HUES48 (cell line): ENCODE measurements at regions not wholly inside any gene's neighbourhood (a gene's known extent, or its start where the extent isn't known, plus 50 kb on each side); places are given as distances from the start of the nearest gene placed in this dataset.

ENCODE experiments used
- H3K27ac ChIP-seq: one replicate; pipeline ENCODE4 v1.7.0; 2013; ENCODE audit warnings: low read depth, low read length, inconsistent platforms
- H3K27me3 ChIP-seq: 2 replicates; pipeline ENCODE4 v1.6.1; 2013; ENCODE audit warnings: mild to moderate bottlenecking, low read length; ENCODE audit not compliant: control insufficient read depth, insufficient read depth
- H3K36me3 ChIP-seq: 2 replicates; pipeline ENCODE4 v1.6.1; 2013; ENCODE audit warnings: low read length; ENCODE audit not compliant: control insufficient read depth, insufficient read depth
- H3K4me1 ChIP-seq: 2 replicates; pipeline ENCODE4 v1.6.1; 2013; ENCODE audit warnings: mild to moderate bottlenecking, low read length; ENCODE audit not compliant: control insufficient read depth, insufficient read depth
- H3K4me3 ChIP-seq: 2 replicates; pipeline ENCODE4 v1.5.1; 2013; ENCODE audit warnings: mild to moderate bottlenecking, low read depth, low read length
- H3K9ac ChIP-seq: 2 replicates; pipeline ENCODE4 v1.6.1; 2013; ENCODE audit warnings: mild to moderate bottlenecking, low read depth, low read length, moderate library complexity
- H3K9me3 ChIP-seq: 2 replicates; pipeline ENCODE4 v1.6.1; 2013; ENCODE audit warnings: low read length; ENCODE audit not compliant: control insufficient read depth, insufficient read depth

- H3K9me3 ChIP-seq: no peaks in the 10 kb centered on the region
- no peaks in the 10 kb centered on the region for H3K36me3 ChIP-seq
- H3K27me3 ChIP-seq: no peaks in the 10 kb centered on the region
- no peak overlapping the region for H3K4me3 ChIP-seq
- H3K9ac ChIP-seq: no peak overlapping the region
- H3K4me1 ChIP-seq: no peaks in the 10 kb centered on the region
- H3K27ac ChIP-seq: no peak overlapping the region
Measured at GRCh38 chr5:56522169-56522568, 289.0 kb upstream of the ANKRD55 start.

DNA sequence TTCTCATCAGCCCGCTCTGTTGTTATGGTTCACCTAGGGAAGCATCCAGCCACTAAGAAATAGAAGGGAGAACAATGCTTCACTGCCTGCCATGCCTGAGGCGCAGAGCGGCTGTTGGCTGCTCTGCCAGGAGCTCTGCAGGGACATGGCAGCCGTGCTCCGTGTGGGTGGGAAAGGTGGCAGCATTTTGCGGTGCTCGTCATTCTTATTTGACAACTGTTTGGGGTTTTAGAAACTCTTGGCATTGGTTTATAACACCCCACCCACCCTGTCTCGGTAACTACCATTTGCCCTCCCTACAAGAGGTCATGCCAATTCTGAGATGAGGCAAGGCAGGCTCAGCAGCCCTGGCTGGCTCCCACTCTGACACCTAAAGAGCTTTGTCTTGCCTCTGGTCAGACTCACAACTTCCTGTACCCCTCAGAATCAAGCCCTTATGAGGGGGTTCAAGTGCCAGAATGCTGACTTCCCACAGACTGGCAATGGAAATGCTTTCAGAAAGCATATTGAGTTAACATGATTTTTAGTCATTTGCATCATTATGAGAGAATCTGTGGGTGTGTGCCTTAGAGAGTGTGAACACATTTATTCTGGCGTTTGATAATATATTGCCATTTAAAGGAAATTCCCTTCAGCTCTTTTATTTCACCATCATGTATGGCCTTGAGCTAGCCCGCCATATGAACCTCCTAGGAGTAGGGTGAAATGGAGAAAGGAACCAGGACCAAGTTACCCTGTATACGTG is 288.0 kb upstream of the ANKRD55 start:
- H3K4me1 ChIP-seq: no peaks in the 10 kb centered on the region
- H3K27ac ChIP-seq: no peak overlapping the region
- no peaks in the 10 kb centered on the region for H3K9me3 ChIP-seq
- H3K27me3 ChIP-seq: no peaks in the 10 kb centered on the region
- H3K9ac ChIP-seq: no peak overlapping the region
- no peaks in the 10 kb centered on the region for H3K36me3 ChIP-seq
- H3K4me3 ChIP-seq: no peak overlapping the region

DNA sequence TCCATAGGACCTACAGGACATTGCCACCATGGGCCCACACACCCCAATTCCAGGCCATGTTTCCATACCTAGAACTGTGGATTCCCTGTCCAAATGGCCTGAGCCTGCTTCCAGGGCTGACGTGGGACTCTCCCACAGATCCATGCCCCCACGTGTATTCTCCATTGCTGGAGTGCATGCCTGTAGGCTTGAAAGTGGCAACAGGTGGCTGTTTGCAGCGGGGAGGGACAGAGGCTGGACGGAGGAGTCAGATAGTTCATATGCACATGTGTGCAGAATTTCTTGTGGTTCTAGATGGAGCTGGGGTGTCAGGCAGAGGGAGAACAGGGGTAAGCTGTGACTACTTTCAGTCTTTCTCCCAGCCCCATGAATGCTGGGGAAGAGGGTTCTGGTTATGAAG is 285.7 kb upstream of the ANKRD55 start:
- no peaks in the 10 kb centered on the region for H3K27me3 ChIP-seq
- no peaks in the 10 kb centered on the region for H3K4me1 ChIP-seq
- H3K36me3 ChIP-seq: no peaks in the 10 kb centered on the region
- H3K9ac ChIP-seq: no peak overlapping the region
- no peak overlapping the region for H3K27ac ChIP-seq
- H3K4me3 ChIP-seq: no peak overlapping the region
- H3K9me3 ChIP-seq: no peaks in the 10 kb centered on the region

- Histone ChIP-seq H3K4me3 (no peak overlapping the region), H3K36me3 (no peaks in the 10 kb centered on the region), H3K27me3 (no peaks in the 10 kb centered on the region), H3K9me3 (no peaks in the 10 kb centered on the region), H3K4me1 (no peaks in the 10 kb centered on the region), H3K9ac (no peak overlapping the region), H3K27ac (no peak overlapping the region)
Measured at GRCh38 chr5:56517011-56517416, 283.9 kb upstream of the ANKRD55 start.

GRCh38 chr5:56516441-56516840 is 283.3 kb upstream of the ANKRD55 start:
- no peaks in the 10 kb centered on the region for H3K4me1 ChIP-seq
- no peak overlapping the region for H3K4me3 ChIP-seq
- no peaks in the 10 kb centered on the region for H3K9me3 ChIP-seq
- no peaks in the 10 kb centered on the region for H3K27me3 ChIP-seq
- H3K9ac ChIP-seq: no peak overlapping the region
- H3K27ac ChIP-seq: no peak overlapping the region
- H3K36me3 ChIP-seq: no peaks in the 10 kb centered on the region

GRCh38 chr5:56516035-56516434 is 282.9 kb upstream of the ANKRD55 start:
- no peaks in the 10 kb centered on the region for H3K4me1 ChIP-seq
- H3K27me3 ChIP-seq: no peaks in the 10 kb centered on the region
- no peak overlapping the region for H3K4me3 ChIP-seq
- no peaks in the 10 kb centered on the region for H3K36me3 ChIP-seq
- H3K9ac ChIP-seq: no peak overlapping the region
- H3K27ac ChIP-seq: no peak overlapping the region
- H3K9me3 ChIP-seq: no peaks in the 10 kb centered on the region

GRCh38 chr5:56515011-56515410 is 281.9 kb upstream of the ANKRD55 start:
- Histone ChIP-seq H3K36me3 (no peaks in the 10 kb centered on the region), H3K4me1 (no peaks in the 10 kb centered on the region), H3K27ac (no peak overlapping the region), H3K9me3 (no peaks in the 10 kb centered on the region), H3K27me3 (no peaks in the 10 kb centered on the region), H3K4me3 (no peak overlapping the region), H3K9ac (no peak overlapping the region)

- no peak overlapping the region for H3K4me3 ChIP-seq
- no peaks in the 10 kb centered on the region for H3K9me3 ChIP-seq
- H3K27me3 ChIP-seq: no peaks in the 10 kb centered on the region
- no peak overlapping the region for H3K27ac ChIP-seq
- H3K4me1 ChIP-seq: no peaks in the 10 kb centered on the region
- H3K36me3 ChIP-seq: no peaks in the 10 kb centered on the region
- H3K9ac ChIP-seq: no peak overlapping the region
Measured at GRCh38 chr5:56514245-56514644, 281.1 kb upstream of the ANKRD55 start.

DNA sequence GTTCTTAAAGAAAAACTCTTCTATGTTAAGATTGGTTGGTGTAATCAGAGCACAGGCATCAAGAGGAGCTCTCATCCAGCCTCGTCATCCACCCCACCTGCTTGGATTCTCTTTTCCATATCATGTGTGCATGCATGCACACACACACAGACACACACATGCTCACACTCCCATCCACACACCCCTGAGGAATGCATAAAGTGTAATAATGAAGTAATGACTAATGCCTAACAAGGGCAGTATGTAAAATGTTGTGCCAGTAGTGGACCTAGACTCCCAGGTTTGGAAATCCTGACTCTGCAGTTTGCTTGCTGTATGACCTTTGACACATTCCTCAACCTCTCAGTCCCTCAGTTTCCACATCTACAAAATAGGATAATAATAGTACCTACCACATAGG is 280.0 kb upstream of the ANKRD55 start:
- H3K27me3 ChIP-seq: no peaks in the 10 kb centered on the region
- H3K9ac ChIP-seq: no peak overlapping the region
- no peaks in the 10 kb centered on the region for H3K9me3 ChIP-seq
- no peaks in the 10 kb centered on the region for H3K36me3 ChIP-seq
- H3K27ac ChIP-seq: no peak overlapping the region
- H3K4me3 ChIP-seq: no peak overlapping the region
- H3K4me1 ChIP-seq: no peaks in the 10 kb centered on the region

DNA sequence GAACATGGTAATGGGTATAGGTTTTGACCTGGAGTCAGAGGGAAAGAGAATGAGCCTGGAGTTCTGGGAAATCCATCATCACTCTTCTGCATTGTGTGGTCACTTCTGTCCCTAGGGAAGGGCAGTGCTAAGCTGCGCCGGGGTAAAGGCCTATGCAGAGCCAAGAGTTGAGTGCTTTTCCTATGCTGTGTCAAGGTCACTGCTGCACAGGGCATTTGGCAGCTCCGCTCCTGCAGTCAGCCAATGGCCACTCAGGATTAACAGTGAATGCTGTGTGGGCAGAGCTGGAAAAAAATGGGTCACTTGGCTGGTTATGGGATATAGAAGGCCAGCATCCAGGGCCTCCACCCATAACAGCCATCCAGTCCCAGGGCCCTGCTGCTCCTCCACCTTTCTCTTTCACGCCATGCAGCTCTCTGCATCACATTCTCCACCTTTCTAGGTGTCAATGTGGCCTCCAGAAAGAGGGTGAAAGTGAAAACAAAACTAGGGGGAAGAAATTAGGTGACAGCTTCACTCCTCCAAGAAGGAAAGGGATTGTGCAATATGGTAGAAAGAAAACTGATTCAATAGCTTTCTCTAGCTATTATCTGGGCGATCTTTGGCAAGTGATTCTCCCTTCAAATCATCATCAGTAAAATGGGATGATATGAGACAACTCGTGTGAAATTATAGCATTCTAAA is 279.3 kb upstream of the ANKRD55 start:
- H3K36me3 ChIP-seq: no peaks in the 10 kb centered on the region
- H3K4me1 ChIP-seq: no peaks in the 10 kb centered on the region
- no peak overlapping the region for H3K27ac ChIP-seq
- no peak overlapping the region for H3K4me3 ChIP-seq
- no peaks in the 10 kb centered on the region for H3K9me3 ChIP-seq
- no peaks in the 10 kb centered on the region for H3K27me3 ChIP-seq
- H3K9ac ChIP-seq: no peak overlapping the region

DNA sequence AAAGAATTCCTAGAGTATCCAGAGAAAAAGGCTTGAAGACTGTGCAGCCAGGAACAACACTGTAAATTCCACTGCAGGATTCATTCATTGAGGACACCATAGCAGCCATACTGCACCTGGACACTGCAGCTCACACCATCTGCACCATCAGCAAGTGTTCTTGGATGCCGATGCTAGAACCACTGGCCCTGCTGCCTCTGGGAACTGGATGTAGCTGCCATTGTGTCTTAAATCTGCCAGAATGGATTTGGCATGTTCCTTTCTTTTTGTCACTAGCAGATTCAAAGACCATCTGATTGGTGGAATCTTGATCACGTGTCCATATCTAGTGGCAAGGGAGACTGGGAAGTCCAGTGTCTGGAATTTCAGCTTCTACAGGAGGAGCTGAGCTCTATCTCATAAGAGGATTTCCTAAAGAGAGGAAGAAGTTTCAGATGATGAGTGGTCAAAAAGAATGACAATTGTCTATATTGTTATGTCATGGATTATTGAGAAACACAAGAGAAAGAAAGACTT is 278.3 kb upstream of the ANKRD55 start:
- Histone ChIP-seq H3K9me3 (no peaks in the 10 kb centered on the region), H3K27ac (no peak overlapping the region), H3K4me1 (no peaks in the 10 kb centered on the region), H3K4me3 (no peak overlapping the region), H3K27me3 (no peaks in the 10 kb centered on the region), H3K9ac (no peak overlapping the region), H3K36me3 (no peaks in the 10 kb centered on the region)
